Liver (tissue), 8 donors: ENCODE measurements at regions not wholly inside any gene's neighbourhood (a gene's known extent, or its start where the extent isn't known, plus 50 kb on each side); places are given as distances from the start of the nearest gene placed in this dataset.

ENCODE experiments used
- DNase-seq: peaks from one replicate; pipeline ENCODE4 v3.0.0-alpha.2; 2017; ENCODE audit warnings: low spot score
- H3K27ac ChIP-seq, 2 donors: one replicate each; pipeline ENCODE4 v1.7.0; 2013; ENCODE audit warnings: inconsistent platforms in 2 of 2, low read length in 2 of 2, control low read depth in 1 of 2, low read depth in 1 of 2, mild to moderate bottlenecking in 1 of 2
- H3K27me3 ChIP-seq, 4 donors: one replicate each; pipeline versions ENCODE4 v1.6.1 to v1.7.0; 2013; ENCODE audit warnings: low read length in 3 of 4, inconsistent platforms in 1 of 4, mild to moderate bottlenecking in 1 of 4, moderate library complexity in 1 of 4; ENCODE audit not compliant: control insufficient read depth in 4 of 4, insufficient read depth in 4 of 4
- H3K36me3 ChIP-seq, 4 donors: one replicate each; pipeline versions ENCODE4 v1.6.1 to v1.7.0; 2013; ENCODE audit warnings: low read length in 3 of 4, mild to moderate bottlenecking in 3 of 4, low read depth in 1 of 4, moderate library complexity in 1 of 4; ENCODE audit not compliant: control insufficient read depth in 4 of 4, insufficient read depth in 3 of 4
- H3K4me1 ChIP-seq, 4 donors: one replicate each; pipeline versions ENCODE4 v1.6.1 to v1.7.0; 2013; ENCODE audit warnings: low read length in 3 of 4, mild to moderate bottlenecking in 3 of 4, moderate library complexity in 1 of 4; ENCODE audit not compliant: control insufficient read depth in 4 of 4, insufficient read depth in 4 of 4
- H3K4me3 ChIP-seq, 3 donors: one replicate each; pipeline versions ENCODE4 v1.6.1 to v1.7.0; 2013; ENCODE audit warnings: low read length in 3 of 3, control low read depth in 1 of 3, low read depth in 1 of 3, mild to moderate bottlenecking in 1 of 3
- H3K9ac ChIP-seq, 2 donors: one replicate each; pipeline ENCODE4 v1.7.0; 2013; ENCODE audit warnings: low read length in 2 of 2, mild to moderate bottlenecking in 2 of 2, moderate library complexity in 2 of 2, control low read depth in 1 of 2, low read depth in 1 of 2
- H3K9me3 ChIP-seq, 4 donors: one replicate each; pipeline versions ENCODE4 v1.6.1 to v1.7.0; 2013; ENCODE audit warnings: low read length in 3 of 4; ENCODE audit not compliant: control insufficient read depth in 4 of 4
- ATF3 ChIP-seq: IDR thresholded peaks from 2 replicates; pipeline ENCODE4 v1.6.1; 2016; ENCODE audit warnings: antibody characterized with exemption
- CTCF ChIP-seq: fragments of 150-350 bp; IDR thresholded peaks from 2 replicates; pipeline ENCODE4 v1.5.1; 2017; ENCODE audit warnings: improper control_type of control experiment, low read depth, low read length; ENCODE audit not compliant: missing input control
- GABPA ChIP-seq, 2 donors: IDR thresholded peaks in 1 of 2; conservative IDR thresholded peaks in 1 of 2; 2 replicates each; pipeline ENCODE4 v1.6.1; 2016; ENCODE audit warnings: antibody characterized with exemption in 2 of 2, mild to moderate bottlenecking in 1 of 2, moderate library complexity in 1 of 2
- HNF4A ChIP-seq, 2 donors: conservative IDR thresholded peaks; 2 replicates each; pipeline ENCODE4 v1.6.1; 2016; ENCODE audit warnings: antibody characterized with exemption in 2 of 2, mild to moderate bottlenecking in 2 of 2
- HNF4G ChIP-seq: IDR thresholded peaks from 2 replicates; pipeline ENCODE4 v1.6.1; 2016; ENCODE audit warnings: antibody characterized with exemption
- JUND ChIP-seq, 2 donors: IDR thresholded peaks; 2 replicates each; pipeline ENCODE4 v1.6.1; 2016; ENCODE audit warnings: antibody characterized with exemption in 2 of 2
- NR2F2 ChIP-seq: IDR thresholded peaks from 2 replicates; pipeline ENCODE4 v1.6.1; 2016; ENCODE audit warnings: antibody characterized with exemption
- RAD21 ChIP-seq, 2 donors: IDR thresholded peaks; 2 replicates each; pipeline ENCODE4 v1.6.1; 2016; ENCODE audit warnings: antibody characterized with exemption in 2 of 2, mild to moderate bottlenecking in 2 of 2
- REST ChIP-seq: IDR thresholded peaks from 2 replicates; pipeline ENCODE4 v1.6.1; 2016; ENCODE audit warnings: antibody characterized with exemption, mild to moderate bottlenecking
- RXRA ChIP-seq, 2 donors: IDR thresholded peaks; 2 replicates each; pipeline ENCODE4 v1.6.1; 2017 to 2018; ENCODE audit warnings: antibody characterized with exemption in 2 of 2, mild to moderate bottlenecking in 1 of 2
- SP1 ChIP-seq: IDR thresholded peaks from 2 replicates; pipeline ENCODE4 v1.6.1; 2018; ENCODE audit warnings: antibody characterized with exemption, mild to moderate bottlenecking
- TAF1 ChIP-seq: conservative IDR thresholded peaks from 2 replicates; pipeline ENCODE4 v1.6.1; 2016; ENCODE audit warnings: antibody characterized with exemption, mild to moderate bottlenecking
- YY1 ChIP-seq: IDR thresholded peaks from 2 replicates; pipeline ENCODE4 v1.6.1; 2016; ENCODE audit warnings: antibody characterized with exemption, mild to moderate bottlenecking
- WGBS: extraction: QIAGEN DNeasy Blood & Tissue Kit; methylation state at CpG from one replicate; pipeline ENCODE4 v1.1.7; 2013; 5-methylcytosine and 5-hydroxymethylcytosine counted together
- TF ChIP-seq, protein P1 (sequence below): IDR thresholded peaks from 2 replicates; pipeline ENCODE4 v1.6.1; 2016; ENCODE audit warnings: antibody characterized with exemption
- donor health status: healthy.
- donor health status: healthy.
- donor health status: healthy.
- donor health status: healthy.
- donor health status: healthy.

DNA sequence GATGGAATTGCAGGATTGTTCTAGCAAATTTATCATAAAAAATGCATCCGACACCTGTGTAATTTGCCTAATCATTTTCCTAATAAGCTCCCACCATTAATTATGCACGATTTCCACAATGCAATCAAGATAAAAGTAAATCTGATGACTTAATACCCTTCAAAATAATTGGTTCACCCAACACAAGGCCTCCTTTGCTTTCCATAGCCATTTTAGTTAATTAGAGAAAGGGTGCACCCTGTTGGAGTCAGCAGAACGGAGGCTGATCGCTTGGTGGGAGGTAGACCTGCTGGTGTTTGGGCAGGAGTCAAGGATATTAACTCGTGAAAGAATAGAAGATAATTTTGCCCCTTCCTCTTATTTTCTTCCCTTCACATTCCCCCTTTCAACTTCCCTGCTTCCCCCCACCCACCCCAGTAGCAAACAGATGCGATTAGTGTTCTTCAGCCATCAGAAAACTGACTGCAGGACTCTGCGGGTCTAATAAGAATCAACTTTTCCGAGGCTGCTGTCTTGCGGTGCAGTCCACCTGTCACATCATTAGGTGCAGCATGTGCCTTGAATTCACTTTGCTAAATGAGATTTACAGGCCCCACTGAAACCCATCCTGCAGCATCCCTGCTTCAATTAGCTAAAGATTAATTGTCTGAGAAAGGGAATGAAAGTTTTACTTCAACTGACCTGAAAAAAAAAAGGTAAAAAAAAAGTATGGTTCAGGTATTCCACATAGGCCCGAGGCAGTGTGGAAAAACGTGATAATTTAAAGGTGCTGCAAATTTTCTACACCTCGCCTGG, 553.7 kb upstream of the LMO3 start:
- Histone ChIP-seq H3K4me1 (no peaks in the 10 kb centered on the region), H3K9ac (no peak overlapping the region), H3K4me3 (no peak overlapping the region), H3K27me3 (no peaks in the 10 kb centered on the region), H3K9me3 (no peaks in the 10 kb centered on the region), H3K27ac (no peak overlapping the region), H3K36me3 (no peaks in the 10 kb centered on the region)
- TF ChIP-seq RXRA (IDR thresholded peaks at IDR 0.05) = no peak
- no peak for TF ChIP-seq HNF4G
- no peak for TF ChIP-seq YY1
- no peak for TF ChIP-seq HNF4A (conservative IDR thresholded peaks at IDR 0.05)
- WGBS = 74% methylated on average over 12 of the region's 12 CpGs
- DNase-seq = no peak

DNA sequence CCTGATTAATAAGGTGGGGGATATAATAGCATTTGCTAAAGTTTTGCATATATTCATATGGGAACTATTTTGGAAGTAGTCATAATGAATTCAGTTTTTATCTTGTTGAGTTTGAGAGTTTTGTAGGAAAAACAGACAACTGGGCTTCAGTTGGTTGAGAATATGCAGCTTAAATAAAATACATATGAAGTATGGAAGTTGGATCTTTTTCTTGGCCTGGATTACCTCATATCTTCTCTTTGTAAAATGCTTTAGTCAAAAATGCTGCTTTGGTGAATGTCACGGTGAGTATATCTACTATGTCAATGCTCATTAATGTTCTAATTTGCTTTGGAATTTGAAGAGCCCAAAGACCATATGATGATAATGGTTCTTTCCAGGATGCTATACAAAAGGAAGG, 552.2 kb upstream of the LMO3 start:
- WGBS = 85% methylated on average over 1 of the region's 1 CpG
- Histone ChIP-seq H3K36me3 (no peaks in the 10 kb centered on the region), H3K9me3 (peaks cover 0 to under 1% (median 0%) of the 10 kb centered on the region in 4 donors), H3K4me1 (no peaks in the 10 kb centered on the region), H3K27ac (no peak overlapping the region), H3K9ac (no peak overlapping the region), H3K4me3 (no peak overlapping the region), H3K27me3 (no peaks in the 10 kb centered on the region)
- DNase-seq = no peak
- TF ChIP-seq CTCF = no peak
- no peak for TF ChIP-seq RXRA (IDR thresholded peaks at IDR 0.05)
- no peak for TF ChIP-seq JUND (IDR thresholded peaks at IDR 0.05)
- no peak for TF ChIP-seq SP1
- TF ChIP-seq GABPA (IDR thresholded peaks at IDR 0.05 in 1 of 2, conservative IDR thresholded peaks at IDR 0.05 in 1 of 2) = no peak
- no peak for TF ChIP-seq NR2F2
- no peak for TF ChIP-seq RAD21 (IDR thresholded peaks at IDR 0.05)
- no peak for TF ChIP-seq HNF4G

DNA sequence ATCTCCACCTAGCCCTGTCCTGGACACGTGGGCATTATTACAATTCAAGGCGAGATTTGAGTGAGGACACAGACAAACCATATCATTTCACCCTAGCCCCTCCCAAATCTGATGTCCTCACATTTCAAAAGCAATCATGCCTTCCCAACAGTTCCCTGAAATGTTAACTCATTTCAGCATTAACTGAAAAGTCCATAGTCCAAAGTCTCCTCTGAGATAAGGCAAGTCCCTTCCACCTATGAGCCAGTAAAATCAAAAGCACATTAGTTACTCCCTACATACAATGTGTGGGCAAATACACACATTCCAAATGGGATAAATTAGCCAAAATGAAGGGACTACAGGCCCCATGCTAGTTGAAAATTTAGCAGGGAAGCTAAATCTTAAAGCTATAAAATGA, 546.0 kb upstream of the LMO3 start:
- H3K9me3 ChIP-seq = peaks cover 3 to 5% (median 3%) of the 10 kb centered on the region in 4 donors
- 63% methylated on average over 2 of the region's 2 CpGs for WGBS
- H3K9ac ChIP-seq = no peak overlapping the region
- peaks cover 0 to 3% (median 1%) of the 10 kb centered on the region in 4 donors for H3K4me1 ChIP-seq
- DNase-seq = no peak
- H3K4me3 ChIP-seq = no peak overlapping the region
- H3K27me3 ChIP-seq = no peaks in the 10 kb centered on the region
- H3K36me3 ChIP-seq = no peaks in the 10 kb centered on the region
- TF ChIP-seq SP1 (peak; percentile 52), HNF4G (peak; percentile 68), TAF1 (no peak), HNF4A (conservative IDR thresholded peaks at IDR 0.05) (peak; percentile 81 to 89), ATF3 (no peak), NR2F2 (no peak), REST (no peak)
- TF ChIP-seq, protein P1, sequence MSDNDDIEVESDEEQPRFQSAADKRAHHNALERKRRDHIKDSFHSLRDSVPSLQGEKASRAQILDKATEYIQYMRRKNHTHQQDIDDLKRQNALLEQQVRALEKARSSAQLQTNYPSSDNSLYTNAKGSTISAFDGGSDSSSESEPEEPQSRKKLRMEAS = no peak
- H3K27ac ChIP-seq = no peak overlapping the region
